HFF-Myc (cell line): ENCODE measurements at regions not wholly inside any gene's neighbourhood (a gene's known extent, or its start where the extent isn't known, plus 50 kb on each side); places are given as distances from the start of the nearest gene placed in this dataset.

Experiments
- DNase-seq: peaks from one replicate; pipeline ENCODE4 v3.0.0-alpha.2; 2011; ENCODE audit warnings: low read depth; ENCODE audit errors: extremely low read depth
- H3K4me3 ChIP-seq: replicated peaks from 2 replicates; pipeline ENCODE4 v1.5.1; 2011; ENCODE audit warnings: low read depth, mild to moderate bottlenecking, control low read depth, low read length
- TF ChIP-seq, protein P1 (sequence below): IDR thresholded peaks from 2 replicates; pipeline ENCODE4 v1.5.1; 2012; ENCODE audit warnings: mild to moderate bottlenecking, low read depth, low read length, control low read depth; ENCODE audit errors: missing control alignments

DNA sequence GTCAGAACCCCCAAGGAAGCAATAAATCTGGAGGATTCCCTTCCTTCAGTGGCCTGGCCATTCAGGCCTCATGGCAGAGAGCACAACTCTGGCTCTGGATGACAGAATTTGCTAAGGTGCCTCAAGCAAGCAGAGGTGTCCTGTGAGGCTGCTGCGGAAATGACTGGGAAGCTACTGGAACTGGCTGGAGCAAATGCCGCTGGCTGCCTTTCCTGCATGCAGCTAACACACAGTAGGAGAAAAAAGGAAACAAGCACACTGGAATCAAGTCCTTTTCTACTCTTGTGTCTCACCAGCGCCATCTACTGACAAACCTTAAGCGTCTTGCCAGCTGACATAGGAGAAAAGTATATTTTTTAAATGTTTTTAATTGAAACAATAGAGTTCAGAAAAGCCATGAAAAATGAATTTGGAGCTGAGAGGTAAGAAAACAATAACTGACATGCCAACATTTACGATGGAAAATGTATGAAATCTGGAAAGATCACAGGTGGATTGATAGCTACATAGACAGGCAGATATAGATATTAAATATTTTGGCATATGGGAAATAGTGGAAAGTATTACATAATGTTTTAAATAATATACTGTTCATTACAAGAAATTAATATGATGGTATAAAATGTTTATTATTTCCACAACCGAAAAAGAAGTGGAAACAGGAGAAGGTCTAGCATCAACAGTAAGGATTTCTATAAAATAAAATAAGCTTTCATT, 951.6 kb downstream of the ANKRD7 start:
- TF ChIP-seq, protein P1, sequence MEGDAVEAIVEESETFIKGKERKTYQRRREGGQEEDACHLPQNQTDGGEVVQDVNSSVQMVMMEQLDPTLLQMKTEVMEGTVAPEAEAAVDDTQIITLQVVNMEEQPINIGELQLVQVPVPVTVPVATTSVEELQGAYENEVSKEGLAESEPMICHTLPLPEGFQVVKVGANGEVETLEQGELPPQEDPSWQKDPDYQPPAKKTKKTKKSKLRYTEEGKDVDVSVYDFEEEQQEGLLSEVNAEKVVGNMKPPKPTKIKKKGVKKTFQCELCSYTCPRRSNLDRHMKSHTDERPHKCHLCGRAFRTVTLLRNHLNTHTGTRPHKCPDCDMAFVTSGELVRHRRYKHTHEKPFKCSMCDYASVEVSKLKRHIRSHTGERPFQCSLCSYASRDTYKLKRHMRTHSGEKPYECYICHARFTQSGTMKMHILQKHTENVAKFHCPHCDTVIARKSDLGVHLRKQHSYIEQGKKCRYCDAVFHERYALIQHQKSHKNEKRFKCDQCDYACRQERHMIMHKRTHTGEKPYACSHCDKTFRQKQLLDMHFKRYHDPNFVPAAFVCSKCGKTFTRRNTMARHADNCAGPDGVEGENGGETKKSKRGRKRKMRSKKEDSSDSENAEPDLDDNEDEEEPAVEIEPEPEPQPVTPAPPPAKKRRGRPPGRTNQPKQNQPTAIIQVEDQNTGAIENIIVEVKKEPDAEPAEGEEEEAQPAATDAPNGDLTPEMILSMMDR: peak; percentile 48
- H3K4me3 ChIP-seq: no peak overlapping the region
- no peak for DNase-seq

DNA sequence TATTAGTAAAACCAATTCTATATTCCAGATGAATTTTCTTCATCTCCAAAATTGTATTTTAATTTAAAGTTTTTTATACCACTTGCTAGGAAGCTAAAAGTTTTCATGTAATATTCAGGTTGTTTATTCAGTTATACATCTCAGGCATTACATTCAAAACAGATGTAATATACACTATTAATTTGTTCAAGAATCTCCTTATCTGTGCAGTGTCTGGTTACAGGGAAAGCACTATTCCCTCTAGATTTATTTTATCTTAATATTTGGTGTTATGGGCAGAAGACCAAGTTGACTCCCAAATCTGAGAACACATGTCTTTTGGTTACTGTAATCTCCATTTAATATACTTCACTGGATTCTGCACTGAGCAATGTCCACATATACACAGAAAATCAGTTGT, 953.4 kb downstream of the ANKRD7 start:
- DNase-seq: no peak
- no peak overlapping the region for H3K4me3 ChIP-seq
- TF ChIP-seq, protein P1: no peak

DNA sequence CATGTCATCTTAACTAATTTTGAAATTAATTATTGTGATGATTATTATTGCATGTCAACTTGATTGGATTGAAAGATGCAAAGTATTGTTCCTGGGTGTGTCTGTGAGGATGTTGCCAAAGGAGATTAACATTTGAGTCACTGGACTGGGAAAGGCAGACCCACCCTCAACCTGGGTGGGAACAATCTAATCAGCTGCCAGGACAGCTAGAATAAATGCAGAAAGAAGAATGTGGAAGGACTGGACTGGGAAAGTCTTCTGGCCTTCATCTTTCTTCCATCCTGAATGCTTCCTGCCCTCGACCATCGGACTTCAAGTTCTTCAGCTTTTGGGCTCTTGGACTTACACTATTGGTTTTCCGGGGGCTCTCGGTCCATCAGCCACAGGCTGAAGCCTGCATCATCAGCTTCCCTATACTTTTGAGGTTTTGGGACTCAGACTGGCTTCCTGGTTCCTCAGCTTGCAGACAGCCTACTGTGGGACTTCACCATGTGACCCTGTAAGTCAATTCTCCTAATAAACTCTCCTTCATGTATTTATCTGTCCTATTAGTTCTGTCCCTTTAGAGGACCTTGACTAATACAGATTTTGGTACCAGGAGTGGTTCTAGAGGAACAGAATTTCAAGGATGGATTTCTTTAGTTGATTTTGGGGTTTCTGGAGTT, 959.8 kb downstream of the ANKRD7 start:
- TF ChIP-seq, protein P1: no peak
- DNase-seq: no peak
- H3K4me3 ChIP-seq: no peak overlapping the region

DNA sequence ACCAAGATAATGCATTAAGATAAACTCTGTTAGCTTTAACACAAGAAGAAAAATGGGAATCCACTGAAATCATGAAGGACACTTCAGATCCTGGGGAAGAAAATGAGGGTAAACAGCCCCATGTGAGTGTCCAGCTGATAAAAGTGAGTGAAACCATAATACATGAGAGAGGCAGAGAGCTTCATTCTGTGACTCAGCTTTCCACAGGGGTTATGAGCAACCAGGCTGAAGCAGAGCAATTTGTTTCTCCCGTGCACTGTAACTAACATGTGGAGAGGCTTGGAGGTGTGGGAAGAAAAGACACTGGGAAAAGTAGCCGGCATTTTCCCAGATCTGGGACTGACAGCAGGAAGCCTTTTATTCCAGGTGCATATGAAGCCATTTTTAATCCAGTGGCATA, 971.7 kb downstream of the ANKRD7 start:
- no peak for DNase-seq
- TF ChIP-seq, protein P1: no peak
- no peak overlapping the region for H3K4me3 ChIP-seq

DNA sequence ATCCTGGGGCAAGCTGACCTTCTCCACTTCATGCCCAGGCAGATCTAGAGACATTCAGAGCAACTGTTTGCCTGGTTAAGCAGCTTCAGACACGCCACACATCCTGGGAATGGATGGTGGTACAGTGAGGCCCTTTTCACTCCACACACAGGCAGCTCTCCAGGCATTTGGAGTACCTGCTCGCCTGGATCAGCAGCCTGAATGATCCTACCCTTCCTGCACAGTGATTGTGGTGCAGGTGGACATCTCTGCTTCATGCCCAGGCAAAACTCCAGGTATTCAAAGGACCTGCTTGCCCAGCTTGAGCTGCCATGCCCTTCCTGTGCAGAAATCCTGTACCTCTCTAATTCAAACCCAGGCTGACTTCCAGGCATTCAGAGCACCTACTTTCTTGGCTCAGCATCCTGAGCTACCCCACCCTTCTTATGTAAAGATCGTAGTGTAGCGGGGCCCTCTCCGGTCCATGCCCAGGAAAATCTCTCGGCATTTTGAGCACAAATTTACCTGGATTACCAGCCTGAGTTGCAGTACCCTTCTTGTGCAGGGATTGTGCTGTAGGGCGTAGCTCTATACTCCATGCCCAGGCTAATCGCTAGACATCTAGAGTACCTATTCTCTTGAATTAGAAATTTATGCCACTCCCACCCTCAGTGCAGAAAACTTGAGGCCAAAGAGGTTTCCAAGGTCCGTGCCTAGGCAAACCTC, 972.8 kb downstream of the ANKRD7 start:
- TF ChIP-seq, protein P1: no peak
- no peak overlapping the region for H3K4me3 ChIP-seq
- no peak for DNase-seq

DNA sequence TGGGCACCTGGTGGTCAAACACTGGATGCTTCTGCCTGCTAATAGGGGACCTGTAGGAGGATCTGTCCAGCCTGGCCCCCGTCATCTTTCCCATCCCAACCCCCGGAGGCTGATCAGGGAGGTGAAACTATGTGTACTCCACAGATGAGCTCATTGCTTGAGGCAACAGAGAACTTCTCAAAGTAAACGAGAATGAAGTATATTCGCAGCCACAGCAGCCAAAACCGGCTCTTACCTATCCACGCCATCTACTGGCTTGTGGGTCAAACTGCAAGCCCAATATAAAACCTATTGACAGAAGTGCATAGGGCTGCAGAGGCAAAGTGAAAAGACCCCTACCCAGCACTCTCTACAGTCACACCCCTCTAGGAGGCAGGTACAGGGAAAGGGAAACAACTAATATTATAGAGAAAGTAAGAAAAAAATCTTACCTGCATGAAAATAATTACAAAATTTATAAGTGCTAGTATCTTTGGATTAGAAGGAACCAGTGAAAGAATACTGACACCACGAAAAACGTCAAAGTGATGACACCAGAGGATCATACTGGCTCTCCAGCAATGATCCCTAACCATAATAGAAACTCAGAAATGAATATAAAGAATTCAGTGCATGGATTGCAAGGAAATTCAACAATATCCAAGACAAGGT, 973.5 kb downstream of the ANKRD7 start:
- TF ChIP-seq, protein P1: peak; percentile 52
- no peak overlapping the region for H3K4me3 ChIP-seq
- DNase-seq: no peak
